ENCODE measurements at regions not wholly inside any gene's neighbourhood (a gene's known extent, or its start where the extent isn't known, plus 50 kb on each side); places are given as distances from the start of the nearest gene placed in this dataset.

DNA sequence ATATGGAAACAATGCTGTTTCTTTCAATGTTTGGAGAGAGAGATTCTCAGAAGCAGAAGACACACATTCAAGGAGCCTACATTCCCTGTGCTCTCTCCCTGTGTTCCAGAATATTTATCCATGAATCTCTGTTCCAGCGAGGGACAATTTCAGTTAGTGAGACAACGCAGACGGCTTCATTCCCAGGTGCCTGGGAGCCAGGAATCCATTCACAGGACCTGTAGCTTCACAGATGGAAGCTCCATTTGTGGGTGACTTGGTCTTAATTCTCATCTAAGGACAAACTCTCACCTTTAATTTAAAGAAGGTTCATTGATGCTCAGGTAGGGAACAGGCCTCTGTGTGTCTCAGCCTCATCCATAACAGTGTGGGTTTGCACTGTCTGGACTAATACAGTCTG lies 1156.6 kb downstream of the RPIA start:
- no peak for TF ChIP-seq EZH2 (IDR thresholded peaks at IDR 0.05; ENCODE audit: low read length)
- TF ChIP-seq, protein P1, sequence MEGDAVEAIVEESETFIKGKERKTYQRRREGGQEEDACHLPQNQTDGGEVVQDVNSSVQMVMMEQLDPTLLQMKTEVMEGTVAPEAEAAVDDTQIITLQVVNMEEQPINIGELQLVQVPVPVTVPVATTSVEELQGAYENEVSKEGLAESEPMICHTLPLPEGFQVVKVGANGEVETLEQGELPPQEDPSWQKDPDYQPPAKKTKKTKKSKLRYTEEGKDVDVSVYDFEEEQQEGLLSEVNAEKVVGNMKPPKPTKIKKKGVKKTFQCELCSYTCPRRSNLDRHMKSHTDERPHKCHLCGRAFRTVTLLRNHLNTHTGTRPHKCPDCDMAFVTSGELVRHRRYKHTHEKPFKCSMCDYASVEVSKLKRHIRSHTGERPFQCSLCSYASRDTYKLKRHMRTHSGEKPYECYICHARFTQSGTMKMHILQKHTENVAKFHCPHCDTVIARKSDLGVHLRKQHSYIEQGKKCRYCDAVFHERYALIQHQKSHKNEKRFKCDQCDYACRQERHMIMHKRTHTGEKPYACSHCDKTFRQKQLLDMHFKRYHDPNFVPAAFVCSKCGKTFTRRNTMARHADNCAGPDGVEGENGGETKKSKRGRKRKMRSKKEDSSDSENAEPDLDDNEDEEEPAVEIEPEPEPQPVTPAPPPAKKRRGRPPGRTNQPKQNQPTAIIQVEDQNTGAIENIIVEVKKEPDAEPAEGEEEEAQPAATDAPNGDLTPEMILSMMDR (optimal IDR thresholded peaks at IDR 0.05 in 1 of 3, IDR thresholded peaks at IDR 0.05 in 1 of 3, conservative IDR thresholded peaks at IDR 0.05 in 1 of 3; ENCODE audit: extremely low read depth in 1 of 3, insufficient read depth in 2 of 3, low read length in 3 of 3): no peak
- Histone ChIP-seq H3K9me1 (ENCODE audit: control insufficient read depth, extremely low read depth, insufficient read depth, low read length) (no peaks in the 10 kb centered on the region), H3K79me2 (ENCODE audit: control insufficient read depth, insufficient read depth, low read length) (no peaks in the 10 kb centered on the region), H4K20me1 (ENCODE audit: control insufficient read depth, extremely low read depth, insufficient read depth, low read length) (no peaks in the 10 kb centered on the region), H3K27ac (ENCODE audit: control insufficient read depth, insufficient read depth, low read length) (no peak overlapping the region), H3K27me3 (ENCODE audit: control insufficient read depth, extremely low read depth, insufficient read depth, low read length) (no peaks in the 10 kb centered on the region), H3K36me3 (ENCODE audit: control insufficient read depth in 2 of 2, extremely low read depth in 1 of 2, insufficient read depth in 2 of 2, low read length in 2 of 2) (no peaks in the 10 kb centered on the region), H3K9me3 (ENCODE audit: control insufficient read depth, low read depth, low read length) (no peaks in the 10 kb centered on the region), H3K9ac (ENCODE audit: control insufficient read depth, extremely low read depth, insufficient read depth, low read length) (no peak overlapping the region), H2AFZ (ENCODE audit: control insufficient read depth, low read length) (no peak overlapping the region), H3K4me2 (ENCODE audit: control insufficient read depth, extremely low read depth, insufficient read depth, low read depth, low read length) (no peak overlapping the region), H3K4me3 (ENCODE audit: control insufficient read depth in 2 of 3, extremely low read depth in 1 of 3, insufficient read depth in 2 of 3, low read depth in 1 of 3, low read length in 3 of 3) (no peak overlapping the region), H3K4me1 (ENCODE audit: control insufficient read depth, extremely low read depth, insufficient read depth, low read length) (no peaks in the 10 kb centered on the region)
- dilution Hi-C loops (cut with MboI; ENCODE audit: extremely low pct_ligation_motif_present, low sequenced_read_pairs): no loop called here
- FAIRE-seq: no peak
- DNase-seq (ENCODE audit: low read depth, low spot score): no peak

DNA sequence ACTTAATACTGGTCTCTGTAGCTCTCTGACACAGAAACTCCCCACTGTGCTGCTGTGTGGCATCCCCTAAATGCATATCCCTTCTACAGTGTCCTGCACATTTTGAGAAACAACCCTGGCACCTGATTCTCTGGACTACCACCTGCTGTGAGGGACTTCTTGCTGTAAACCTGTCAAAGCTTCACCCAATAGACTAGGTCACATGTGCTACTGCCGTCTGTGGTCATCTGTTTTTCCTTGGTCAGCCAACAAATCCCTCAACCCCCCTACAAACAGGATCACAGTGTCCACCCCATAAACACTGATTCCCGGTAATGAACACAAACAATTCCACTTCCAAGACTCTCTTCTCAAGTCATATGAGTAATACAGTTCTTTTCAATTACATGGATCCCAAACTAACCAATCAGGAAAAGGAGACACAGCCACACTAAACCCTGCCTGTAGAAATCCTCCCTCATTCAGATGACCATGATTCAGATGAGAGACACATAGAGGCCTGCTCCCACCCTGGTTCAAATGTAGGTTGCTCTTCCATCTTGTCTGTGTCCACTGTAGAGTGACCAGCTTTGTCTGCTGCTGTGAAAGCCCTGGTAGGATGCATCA lies 1157.4 kb downstream of the RPIA start:
- dilution Hi-C loops (cut with MboI; ENCODE audit: extremely low pct_ligation_motif_present, low sequenced_read_pairs): no loop called here
- H3K27ac ChIP-seq (ENCODE audit: control insufficient read depth, insufficient read depth, low read length): no peak overlapping the region
- no peaks in the 10 kb centered on the region for H3K9me1 ChIP-seq (ENCODE audit: control insufficient read depth, extremely low read depth, insufficient read depth, low read length)
- H4K20me1 ChIP-seq (ENCODE audit: control insufficient read depth, extremely low read depth, insufficient read depth, low read length): no peaks in the 10 kb centered on the region
- no peaks in the 10 kb centered on the region for H3K27me3 ChIP-seq (ENCODE audit: control insufficient read depth, extremely low read depth, insufficient read depth, low read length)
- no peak overlapping the region for H2AFZ ChIP-seq (ENCODE audit: control insufficient read depth, low read length)
- DNase-seq (ENCODE audit: low read depth, low spot score): no peak
- no peaks in the 10 kb centered on the region for H3K36me3 ChIP-seq (ENCODE audit: control insufficient read depth in 2 of 2, extremely low read depth in 1 of 2, insufficient read depth in 2 of 2, low read length in 2 of 2)
- TF ChIP-seq, protein P1 (optimal IDR thresholded peaks at IDR 0.05 in 1 of 3, IDR thresholded peaks at IDR 0.05 in 1 of 3, conservative IDR thresholded peaks at IDR 0.05 in 1 of 3; ENCODE audit: extremely low read depth in 1 of 3, insufficient read depth in 2 of 3, low read length in 3 of 3): no peak
- no peak for TF ChIP-seq EZH2 (IDR thresholded peaks at IDR 0.05; ENCODE audit: low read length)
- H3K4me2 ChIP-seq (ENCODE audit: control insufficient read depth, extremely low read depth, insufficient read depth, low read depth, low read length): no peak overlapping the region
- no peaks in the 10 kb centered on the region for H3K9me3 ChIP-seq (ENCODE audit: control insufficient read depth, low read depth, low read length)
- no peak for FAIRE-seq
- no peak overlapping the region for H3K4me3 ChIP-seq (ENCODE audit: control insufficient read depth in 2 of 3, extremely low read depth in 1 of 3, insufficient read depth in 2 of 3, low read depth in 1 of 3, low read length in 3 of 3)
- H3K79me2 ChIP-seq (ENCODE audit: control insufficient read depth, insufficient read depth, low read length): no peaks in the 10 kb centered on the region
- no peak overlapping the region for H3K9ac ChIP-seq (ENCODE audit: control insufficient read depth, extremely low read depth, insufficient read depth, low read length)
- H3K4me1 ChIP-seq (ENCODE audit: control insufficient read depth, extremely low read depth, insufficient read depth, low read length): no peaks in the 10 kb centered on the region

Measured in keratinocyte (primary cell).